ENCODE measurements at regions not wholly inside any gene's neighbourhood (a gene's known extent, or its start where the extent isn't known, plus 50 kb on each side); places are given as distances from the start of the nearest gene placed in this dataset.

- Histone ChIP-seq H3K4me2 (no peak overlapping the region), H3K4me1 (ENCODE audit: control insufficient read depth in 1 of 2, insufficient read depth in 2 of 2, low read depth in 1 of 2, low read length in 1 of 2) (peaks cover 15 to 24% of the 10 kb centered on the region in 2 experiments), H3K9me3 (no peaks in the 10 kb centered on the region), H3K4me3 (ENCODE audit: low read depth in 2 of 2, low read length in 1 of 2) (no peak overlapping the region), H3K9me2 (no peaks in the 10 kb centered on the region), H3K27me3 (ENCODE audit: insufficient read depth) (no peaks in the 10 kb centered on the region), H3K9ac (no peak overlapping the region), H3K36me3 (replicated peaks in 1 of 2; ENCODE audit: control insufficient read depth in 1 of 2, insufficient read depth in 2 of 2, low read length in 1 of 2) (no peaks in the 10 kb centered on the region), H3K79me2 (ENCODE audit: insufficient read depth) (no peaks in the 10 kb centered on the region), H3F3A (replicated peaks; ENCODE audit: insufficient read depth) (peaks cover 28% of the 10 kb centered on the region), H2AFZ (ENCODE audit: low read depth) (no peak overlapping the region), H3K27ac (ENCODE audit: low read depth in 2 of 2, low read length in 1 of 2) (peak overlapping the region in 1 of 2 experiments; percentile 64; a peak in 2 of 4 replicates), H4K20me1 (ENCODE audit: insufficient read depth) (no peaks in the 10 kb centered on the region)
- peak; percentile 28 for DNase-seq
- 50% methylated on average over 1 of the region's 1 CpG for WGBS (ENCODE audit: low lambda C conversion rate)
- POLR2A ChIA-PET = interaction anchor here (0.6 kb wide), 1 partner anchor 72 kb away, joined by 3 read pairs; no protein-coding TSS in a partner anchor
- CTCF ChIA-PET = interaction anchor here (1.2 to 2.7 kb wide), 4 partner anchors 8 to 247 kb away, joined by 4 to 9 read pairs (median 6); partner anchors contain the start of gene FRMD6
- TF ChIP-seq TAF1 (IDR thresholded peaks at IDR 0.05; ENCODE audit: borderline replicate concordance, low read depth, low read length) = no peak
- TF ChIP-seq RCOR1 (IDR thresholded peaks at IDR 0.05; ENCODE audit: low read length) = 0 out of 2 replicates have a peak, but pooled peaks have one; percentile 19
- TF ChIP-seq RFX5 (IDR thresholded peaks at IDR 0.05; ENCODE audit: low read length) = no peak
- TF ChIP-seq EP300 (IDR thresholded peaks at IDR 0.05; ENCODE audit: borderline replicate concordance in 1 of 2, low read depth in 1 of 2, low read length in 1 of 2) = peak in 1 of 2 experiments; percentile 44; a peak in 1 of 4 replicates
- TF ChIP-seq POLR2AphosphoS5 (IDR thresholded peaks at IDR 0.05; ENCODE audit: low read depth, low read length) = no peak
- TF ChIP-seq EZH2phosphoT487 (IDR thresholded peaks at IDR 0.05; ENCODE audit: borderline replicate concordance, low read depth) = no peak
- TF ChIP-seq CTCF (IDR thresholded peaks at IDR 0.05) = no peak
- no peak; the same call in 1 of the 2 replicates for TF ChIP-seq SMC3 (IDR thresholded peaks at IDR 0.05; ENCODE audit: low read depth, low read length)
- peak; percentile 40 for TF ChIP-seq RAD21 (IDR thresholded peaks at IDR 0.05; ENCODE audit: low read length)
- no peak for TF ChIP-seq FOXM1 (IDR thresholded peaks at IDR 0.05; ENCODE audit: low read depth)
- peak; percentile 20 for TF ChIP-seq CHD2 (IDR thresholded peaks at IDR 0.05; ENCODE audit: low read length, partially characterized antibody)
- TF ChIP-seq MXI1 (IDR thresholded peaks at IDR 0.05; ENCODE audit: low read depth, low read length) = no peak
- TF ChIP-seq GABPA (IDR thresholded peaks at IDR 0.05; ENCODE audit: low read depth) = no peak
- TF ChIP-seq NFIC (IDR thresholded peaks at IDR 0.05; ENCODE audit: borderline replicate concordance) = no peak
- TF ChIP-seq YY1 (IDR thresholded peaks at IDR 0.05; ENCODE audit: low read depth) = no peak
- no peak for TF ChIP-seq TEAD4 (IDR thresholded peaks at IDR 0.05; ENCODE audit: borderline replicate concordance, insufficient read depth)
- no peak for TF ChIP-seq MAX (IDR thresholded peaks at IDR 0.05; ENCODE audit: low read depth)
- TF ChIP-seq GATA2 (CRISPR knock-in tag; IDR thresholded peaks at IDR 0.05) = peak; percentile 41
These were observed 122.0 kb upstream of the FRMD6 start for GRCh38 chr14:51529736-51530135.

All from SK-N-SH (cell line).